Neural cell (in vitro differentiated cells): ENCODE measurements at regions not wholly inside any gene's neighbourhood (a gene's known extent, or its start where the extent isn't known, plus 50 kb on each side); places are given as distances from the start of the nearest gene placed in this dataset.

Source experiments
- H2AFZ ChIP-seq: fragments of 200-600, 300-800 bp; sonication (generic), shearing (Covaris generic); 2 replicates; pipeline ENCODE4 v1.6.0; 2014; ENCODE audit warnings: low read depth, mild to moderate bottlenecking, antibody characterized with exemption, low read length, moderate library complexity
- H3F3A ChIP-seq: fragments of 200-600 bp; shearing (Covaris generic); 2 replicates; pipeline ENCODE4 v1.6.1; 2016; ENCODE audit warnings: mild to moderate bottlenecking, moderate library complexity, mixed read lengths, antibody characterized with exemption, low read length; ENCODE audit not compliant: insufficient read depth, poor library complexity, severe bottlenecking
- H3K27ac ChIP-seq: fragments of 200-600, 300-800 bp; sonication (generic), shearing (Covaris generic); 2 replicates; pipeline ENCODE4 v1.5.1; 2014; ENCODE audit warnings: mild to moderate bottlenecking, low read length, moderate library complexity
- H3K27me3 ChIP-seq: fragments of 300-800, 200-600 bp; sonication (generic), shearing (Covaris generic); 2 replicates; pipeline ENCODE4 v1.6.0; 2014; ENCODE audit warnings: mild to moderate bottlenecking, low read depth, low read length, moderate library complexity; ENCODE audit not compliant: insufficient read depth
- H3K36me3 ChIP-seq: fragments of 300-800, 200-600 bp; sonication (generic), shearing (Covaris generic); 2 replicates; pipeline ENCODE4 v1.5.1; 2014; ENCODE audit warnings: mild to moderate bottlenecking, antibody characterized with exemption, low read length, moderate library complexity; ENCODE audit not compliant: insufficient read depth
- H3K4me2 ChIP-seq: fragments of 300-800, 200-600 bp; sonication (generic), shearing (Covaris generic); 2 replicates; pipeline ENCODE4 v1.6.0; 2014; ENCODE audit warnings: mild to moderate bottlenecking, low read length
- H3K4me3 ChIP-seq: fragments of 300-800, 200-600 bp; sonication (generic), shearing (Covaris generic); 2 replicates; pipeline ENCODE4 v1.5.1; 2014; ENCODE audit warnings: mild to moderate bottlenecking, low read length, moderate library complexity
- H3K79me2 ChIP-seq: fragments of 200-600 bp; shearing (Covaris generic); replicated peaks from 2 replicates; pipeline ENCODE4 v1.6.0; 2014; ENCODE audit warnings: mild to moderate bottlenecking, low read length, moderate library complexity; ENCODE audit not compliant: insufficient read depth
- H3K9ac ChIP-seq: fragments of 300-800, 200-600 bp; sonication (generic), shearing (Covaris generic); 2 replicates; pipeline ENCODE4 v1.6.1; 2016; ENCODE audit warnings: mild to moderate bottlenecking, low read length, mixed read lengths
- H3K9me2 ChIP-seq: fragments of 200-600 bp; shearing (Covaris generic); 2 replicates; pipeline ENCODE4 v1.6.1; 2016; ENCODE audit warnings: mild to moderate bottlenecking, low read length, mixed read lengths; ENCODE audit not compliant: insufficient read depth
- H3K9me3 ChIP-seq: fragments of 200-600, 300-800 bp; sonication (generic), shearing (Covaris generic); 2 replicates; pipeline ENCODE4 v1.6.1; 2016; ENCODE audit warnings: mild to moderate bottlenecking, mixed run types, low read length, moderate library complexity, mixed read lengths
- H4K20me1 ChIP-seq: fragments of 200-600 bp; shearing (Covaris generic); 2 replicates; pipeline ENCODE4 v1.6.1; 2016; ENCODE audit warnings: mild to moderate bottlenecking, mixed run types; ENCODE audit not compliant: insufficient read depth
- EP300 ChIP-seq: fragments of 450-650 bp; conservative IDR thresholded peaks from 2 replicates; pipeline ENCODE4 v1.6.1; 2014; ENCODE audit warnings: antibody characterized with exemption, mild to moderate bottlenecking, moderate library complexity; ENCODE audit not compliant: poor library complexity, severe bottlenecking
- EZH2 ChIP-seq: fragments of 200-600, 300-800 bp; shearing (Covaris generic), sonication (generic); IDR thresholded peaks from 2 replicates; pipeline ENCODE4 v1.6.1; 2014; ENCODE audit warnings: antibody characterized with exemption, low read length, borderline replicate concordance, mild to moderate bottlenecking; ENCODE audit not compliant: insufficient read depth, poor library complexity, severe bottlenecking
- MXI1 ChIP-seq: fragments of 450-650 bp; conservative IDR thresholded peaks from 2 replicates; pipeline ENCODE4 v1.6.1; 2014; ENCODE audit warnings: antibody characterized with exemption, mild to moderate bottlenecking; ENCODE audit not compliant: poor library complexity, severe bottlenecking
- POLR2AphosphoS5 ChIP-seq: IDR thresholded peaks from 2 replicates; pipeline ENCODE4 v1.6.1; 2012
- RAD21 ChIP-seq: fragments of 450-650 bp; conservative IDR thresholded peaks from 2 replicates; pipeline ENCODE4 v1.6.1; 2014; ENCODE audit warnings: antibody characterized with exemption, mild to moderate bottlenecking, moderate library complexity
- SMC3 ChIP-seq: fragments of 450-650 bp; conservative IDR thresholded peaks from 2 replicates; pipeline ENCODE4 v1.6.1; 2014; ENCODE audit warnings: antibody characterized with exemption, mild to moderate bottlenecking, moderate library complexity; ENCODE audit not compliant: poor library complexity
- TAF1 ChIP-seq: IDR thresholded peaks from 2 replicates; pipeline ENCODE4 v1.6.1; 2012; ENCODE audit warnings: low read depth
- TF ChIP-seq, protein P1 (sequence below): fragments of 450-650 bp; IDR thresholded peaks from 2 replicates; pipeline ENCODE4 v1.5.1; 2014; ENCODE audit warnings: antibody characterized with exemption, mild to moderate bottlenecking, moderate library complexity; ENCODE audit not compliant: poor library complexity, severe bottlenecking
- TF ChIP-seq, protein P2 (sequence below): IDR thresholded peaks from 2 replicates; pipeline ENCODE4 v1.6.1; 2012; ENCODE audit warnings: borderline replicate concordance

DNA sequence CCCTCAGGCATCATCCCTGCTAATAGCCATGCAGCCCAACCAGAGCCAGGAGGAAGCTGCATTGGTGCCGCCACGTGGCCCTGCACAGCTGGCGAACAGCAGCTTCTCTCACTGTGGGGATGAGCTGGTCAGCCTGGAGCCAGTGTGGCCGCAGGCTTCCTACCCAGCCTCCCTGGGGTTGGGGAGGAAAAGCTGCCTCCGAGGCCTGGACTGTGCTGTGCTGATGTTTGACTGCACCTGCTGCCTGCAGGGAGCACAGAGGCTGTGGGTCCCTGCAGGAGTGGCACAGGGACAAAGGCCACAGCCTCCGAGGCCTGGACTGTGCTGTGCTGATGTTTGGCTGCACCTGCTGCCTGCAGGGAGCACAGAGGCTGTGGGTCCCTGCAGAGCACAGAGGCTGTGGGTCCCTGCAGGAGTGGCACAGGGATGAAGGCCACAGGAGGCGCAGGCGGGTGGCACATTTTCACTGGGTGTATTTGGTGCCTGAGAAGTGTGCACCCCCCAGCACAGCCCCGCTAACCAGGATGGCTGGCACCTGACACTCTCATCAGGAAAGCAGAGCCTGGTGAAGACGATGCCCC is 83.9 kb downstream of the DLL1 start:
- Histone ChIP-seq H3K4me2 (no peak overlapping the region), H3F3A (no peaks in the 10 kb centered on the region), H3K27ac (no peak overlapping the region), H3K9me2 (no peaks in the 10 kb centered on the region), H3K79me2 (no peaks in the 10 kb centered on the region), H3K4me3 (no peak overlapping the region), H3K9ac (no peak overlapping the region), H3K9me3 (no peaks in the 10 kb centered on the region), H3K27me3 (no peaks in the 10 kb centered on the region), H2AFZ (no peak overlapping the region), H4K20me1 (no peaks in the 10 kb centered on the region), H3K36me3 (no peaks in the 10 kb centered on the region)
- no peak for TF ChIP-seq EP300
- TF ChIP-seq, protein P1, sequence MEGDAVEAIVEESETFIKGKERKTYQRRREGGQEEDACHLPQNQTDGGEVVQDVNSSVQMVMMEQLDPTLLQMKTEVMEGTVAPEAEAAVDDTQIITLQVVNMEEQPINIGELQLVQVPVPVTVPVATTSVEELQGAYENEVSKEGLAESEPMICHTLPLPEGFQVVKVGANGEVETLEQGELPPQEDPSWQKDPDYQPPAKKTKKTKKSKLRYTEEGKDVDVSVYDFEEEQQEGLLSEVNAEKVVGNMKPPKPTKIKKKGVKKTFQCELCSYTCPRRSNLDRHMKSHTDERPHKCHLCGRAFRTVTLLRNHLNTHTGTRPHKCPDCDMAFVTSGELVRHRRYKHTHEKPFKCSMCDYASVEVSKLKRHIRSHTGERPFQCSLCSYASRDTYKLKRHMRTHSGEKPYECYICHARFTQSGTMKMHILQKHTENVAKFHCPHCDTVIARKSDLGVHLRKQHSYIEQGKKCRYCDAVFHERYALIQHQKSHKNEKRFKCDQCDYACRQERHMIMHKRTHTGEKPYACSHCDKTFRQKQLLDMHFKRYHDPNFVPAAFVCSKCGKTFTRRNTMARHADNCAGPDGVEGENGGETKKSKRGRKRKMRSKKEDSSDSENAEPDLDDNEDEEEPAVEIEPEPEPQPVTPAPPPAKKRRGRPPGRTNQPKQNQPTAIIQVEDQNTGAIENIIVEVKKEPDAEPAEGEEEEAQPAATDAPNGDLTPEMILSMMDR, result no peak

GRCh38 chr6:170206317-170206621 is 84.6 kb downstream of the DLL1 start:
- TF ChIP-seq MXI1, result no peak
- TF ChIP-seq EP300, result no peak
- no peak for TF ChIP-seq SMC3
- TF ChIP-seq, protein P2, sequence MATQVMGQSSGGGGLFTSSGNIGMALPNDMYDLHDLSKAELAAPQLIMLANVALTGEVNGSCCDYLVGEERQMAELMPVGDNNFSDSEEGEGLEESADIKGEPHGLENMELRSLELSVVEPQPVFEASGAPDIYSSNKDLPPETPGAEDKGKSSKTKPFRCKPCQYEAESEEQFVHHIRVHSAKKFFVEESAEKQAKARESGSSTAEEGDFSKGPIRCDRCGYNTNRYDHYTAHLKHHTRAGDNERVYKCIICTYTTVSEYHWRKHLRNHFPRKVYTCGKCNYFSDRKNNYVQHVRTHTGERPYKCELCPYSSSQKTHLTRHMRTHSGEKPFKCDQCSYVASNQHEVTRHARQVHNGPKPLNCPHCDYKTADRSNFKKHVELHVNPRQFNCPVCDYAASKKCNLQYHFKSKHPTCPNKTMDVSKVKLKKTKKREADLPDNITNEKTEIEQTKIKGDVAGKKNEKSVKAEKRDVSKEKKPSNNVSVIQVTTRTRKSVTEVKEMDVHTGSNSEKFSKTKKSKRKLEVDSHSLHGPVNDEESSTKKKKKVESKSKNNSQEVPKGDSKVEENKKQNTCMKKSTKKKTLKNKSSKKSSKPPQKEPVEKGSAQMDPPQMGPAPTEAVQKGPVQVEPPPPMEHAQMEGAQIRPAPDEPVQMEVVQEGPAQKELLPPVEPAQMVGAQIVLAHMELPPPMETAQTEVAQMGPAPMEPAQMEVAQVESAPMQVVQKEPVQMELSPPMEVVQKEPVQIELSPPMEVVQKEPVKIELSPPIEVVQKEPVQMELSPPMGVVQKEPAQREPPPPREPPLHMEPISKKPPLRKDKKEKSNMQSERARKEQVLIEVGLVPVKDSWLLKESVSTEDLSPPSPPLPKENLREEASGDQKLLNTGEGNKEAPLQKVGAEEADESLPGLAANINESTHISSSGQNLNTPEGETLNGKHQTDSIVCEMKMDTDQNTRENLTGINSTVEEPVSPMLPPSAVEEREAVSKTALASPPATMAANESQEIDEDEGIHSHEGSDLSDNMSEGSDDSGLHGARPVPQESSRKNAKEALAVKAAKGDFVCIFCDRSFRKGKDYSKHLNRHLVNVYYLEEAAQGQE, result no peak
- TF ChIP-seq, protein P1, result no peak
- no peak for TF ChIP-seq TAF1
- TF ChIP-seq POLR2AphosphoS5, result no peak
- TF ChIP-seq EZH2, result no peak
- TF ChIP-seq RAD21, result no peak
- no peak overlapping the region for H3K27ac ChIP-seq
- no peaks in the 10 kb centered on the region for H3K27me3 ChIP-seq
- no peaks in the 10 kb centered on the region for H3K9me2 ChIP-seq
- H3K4me3 ChIP-seq, result no peak overlapping the region
- H3K36me3 ChIP-seq, result no peaks in the 10 kb centered on the region
- no peaks in the 10 kb centered on the region for H3K79me2 ChIP-seq
- no peaks in the 10 kb centered on the region for H3F3A ChIP-seq
- H3K9ac ChIP-seq, result no peak overlapping the region
- H3K9me3 ChIP-seq, result no peaks in the 10 kb centered on the region
- H2AFZ ChIP-seq, result no peak overlapping the region
- H3K4me2 ChIP-seq, result no peak overlapping the region
- H4K20me1 ChIP-seq, result no peaks in the 10 kb centered on the region
